ENCODE measurements at regions not wholly inside any gene's neighbourhood (a gene's known extent, or its start where the extent isn't known, plus 50 kb on each side); places are given as distances from the start of the nearest gene placed in this dataset.

DNA sequence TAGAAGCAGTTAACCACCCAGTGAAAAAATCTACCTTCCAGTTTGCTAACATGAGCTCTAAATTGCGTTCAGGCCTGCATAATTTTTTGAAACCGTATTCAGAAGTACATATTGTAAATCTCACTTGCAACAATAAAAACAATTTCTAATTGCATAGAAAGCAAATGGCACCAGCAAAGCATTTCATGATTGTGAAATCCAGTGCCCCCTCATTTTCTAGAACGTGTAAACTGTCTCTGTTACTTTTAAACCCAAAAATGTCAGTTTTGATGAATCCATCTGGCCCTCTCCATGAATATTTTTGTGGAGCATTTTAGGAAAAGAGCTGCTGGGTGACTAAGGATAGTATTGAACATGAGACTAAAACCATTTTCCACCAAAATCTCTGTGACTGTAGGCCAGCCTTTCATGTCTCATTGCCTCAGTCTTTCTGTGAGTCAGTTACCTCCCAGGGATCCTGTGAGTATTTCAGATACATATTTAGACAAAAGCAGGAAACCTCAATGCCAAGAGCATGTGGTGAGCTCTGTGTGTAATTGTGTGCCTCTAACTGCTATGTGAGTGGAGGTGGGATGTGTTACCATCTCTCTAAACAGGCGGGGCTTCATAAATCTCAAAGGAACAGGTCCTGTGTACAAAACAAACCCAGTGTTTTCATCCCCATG is 477.8 kb upstream of the DCC start:
- TF ChIP-seq, protein P1, sequence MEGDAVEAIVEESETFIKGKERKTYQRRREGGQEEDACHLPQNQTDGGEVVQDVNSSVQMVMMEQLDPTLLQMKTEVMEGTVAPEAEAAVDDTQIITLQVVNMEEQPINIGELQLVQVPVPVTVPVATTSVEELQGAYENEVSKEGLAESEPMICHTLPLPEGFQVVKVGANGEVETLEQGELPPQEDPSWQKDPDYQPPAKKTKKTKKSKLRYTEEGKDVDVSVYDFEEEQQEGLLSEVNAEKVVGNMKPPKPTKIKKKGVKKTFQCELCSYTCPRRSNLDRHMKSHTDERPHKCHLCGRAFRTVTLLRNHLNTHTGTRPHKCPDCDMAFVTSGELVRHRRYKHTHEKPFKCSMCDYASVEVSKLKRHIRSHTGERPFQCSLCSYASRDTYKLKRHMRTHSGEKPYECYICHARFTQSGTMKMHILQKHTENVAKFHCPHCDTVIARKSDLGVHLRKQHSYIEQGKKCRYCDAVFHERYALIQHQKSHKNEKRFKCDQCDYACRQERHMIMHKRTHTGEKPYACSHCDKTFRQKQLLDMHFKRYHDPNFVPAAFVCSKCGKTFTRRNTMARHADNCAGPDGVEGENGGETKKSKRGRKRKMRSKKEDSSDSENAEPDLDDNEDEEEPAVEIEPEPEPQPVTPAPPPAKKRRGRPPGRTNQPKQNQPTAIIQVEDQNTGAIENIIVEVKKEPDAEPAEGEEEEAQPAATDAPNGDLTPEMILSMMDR (IDR thresholded peaks at IDR 0.05; ENCODE audit: low read depth, low read length, missing control alignments) = no peak
- no peak overlapping the region for H3K4me3 ChIP-seq (ENCODE audit: low read depth, low read length)
- no peak for DNase-seq (ENCODE audit: low read depth)

DNA sequence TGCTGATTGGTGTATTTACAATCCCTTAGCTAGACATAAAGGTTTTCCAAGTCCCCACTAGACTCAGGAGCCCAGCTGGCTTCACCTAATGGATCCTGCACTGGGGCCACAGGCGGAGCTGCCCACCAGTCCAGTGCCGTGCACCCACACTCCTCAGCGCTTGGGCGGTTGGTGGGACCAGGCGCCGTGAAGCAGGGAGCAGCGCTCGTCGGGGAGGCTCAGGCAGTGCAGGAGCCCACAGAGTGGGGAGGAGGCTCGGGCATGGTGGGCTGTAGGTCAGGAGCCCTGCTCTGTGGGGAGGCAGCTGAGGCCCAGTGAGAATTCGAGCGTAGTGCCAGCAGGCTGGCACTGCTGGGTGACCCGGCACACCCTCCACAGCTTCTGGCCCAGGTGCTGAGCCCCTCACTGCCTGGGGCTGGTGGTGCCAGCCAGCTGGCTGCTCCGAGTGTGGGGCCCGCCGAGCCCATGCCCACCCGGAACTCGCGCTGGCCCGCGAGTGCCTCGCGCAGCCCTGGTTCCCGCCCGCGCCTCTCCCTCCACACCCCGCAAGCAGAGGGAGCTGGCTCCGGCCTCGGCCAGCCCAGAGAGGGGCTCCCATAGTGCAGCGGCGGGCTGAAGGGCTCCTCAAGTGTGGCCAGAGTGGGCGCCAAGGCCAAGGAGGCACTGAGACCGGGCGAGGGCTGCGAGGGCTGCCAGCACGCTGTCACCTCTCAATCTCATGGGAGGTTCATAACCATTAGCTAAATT is 475.6 kb upstream of the DCC start:
- no peak overlapping the region for H3K4me3 ChIP-seq (ENCODE audit: low read depth, low read length)
- DNase-seq (ENCODE audit: low read depth) = no peak
- TF ChIP-seq, protein P1 (IDR thresholded peaks at IDR 0.05; ENCODE audit: low read depth, low read length, missing control alignments) = no peak

- DNase-seq (ENCODE audit: low read depth) = no peak
- TF ChIP-seq, protein P1 (IDR thresholded peaks at IDR 0.05; ENCODE audit: low read depth, low read length, missing control alignments) = no peak
- H3K4me3 ChIP-seq (ENCODE audit: low read depth, low read length) = no peak overlapping the region
Measured at GRCh38 chr18:51865538-51865937, 474.5 kb upstream of the DCC start.

GRCh38 chr18:51867767-51868166 is 472.2 kb upstream of the DCC start:
- no peak overlapping the region for H3K4me3 ChIP-seq (ENCODE audit: low read depth, low read length)
- no peak for DNase-seq (ENCODE audit: low read depth)
- TF ChIP-seq, protein P1 (IDR thresholded peaks at IDR 0.05; ENCODE audit: low read depth, low read length, missing control alignments) = no peak

GRCh38 chr18:51878724-51879123 is 461.3 kb upstream of the DCC start:
- TF ChIP-seq, protein P1 (IDR thresholded peaks at IDR 0.05; ENCODE audit: low read depth, low read length, missing control alignments) = no peak
- DNase-seq (ENCODE audit: low read depth) = no peak
- H3K4me3 ChIP-seq (ENCODE audit: low read depth, low read length) = no peak overlapping the region

DNA sequence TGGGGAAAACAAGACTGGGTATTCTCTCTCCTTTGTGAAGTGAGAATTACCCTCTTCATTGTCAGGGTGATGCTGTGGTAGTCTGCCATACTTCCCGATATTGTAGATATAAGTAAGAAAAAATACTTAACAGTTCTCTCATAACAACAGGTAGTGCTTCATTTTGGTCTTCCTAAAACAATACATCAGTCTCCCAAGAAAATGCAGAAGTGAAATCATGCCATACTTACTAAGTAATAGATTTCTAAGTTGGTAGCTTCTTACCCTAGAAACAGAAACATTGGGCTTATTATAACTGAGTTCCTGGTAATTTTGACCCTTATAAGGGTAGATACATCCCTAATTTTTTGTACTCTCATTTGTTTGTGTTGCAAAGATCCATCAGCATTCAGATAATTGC is 460.7 kb upstream of the DCC start:
- DNase-seq (ENCODE audit: low read depth) = no peak
- H3K4me3 ChIP-seq (ENCODE audit: low read depth, low read length) = no peak overlapping the region
- TF ChIP-seq, protein P1 (IDR thresholded peaks at IDR 0.05; ENCODE audit: low read depth, low read length, missing control alignments) = no peak

All from GM12864 (cell line).